Superior temporal gyrus (tissue), 1 donor: ENCODE measurements at regions not wholly inside any gene's neighbourhood (a gene's known extent, or its start where the extent isn't known, plus 50 kb on each side); places are given as distances from the start of the nearest gene placed in this dataset.

Experiments used
- DNase-seq: peaks from one replicate; pipeline ENCODE4 v3.0.0-alpha.2; 2016; ENCODE audit errors: extremely low spot score

DNA sequence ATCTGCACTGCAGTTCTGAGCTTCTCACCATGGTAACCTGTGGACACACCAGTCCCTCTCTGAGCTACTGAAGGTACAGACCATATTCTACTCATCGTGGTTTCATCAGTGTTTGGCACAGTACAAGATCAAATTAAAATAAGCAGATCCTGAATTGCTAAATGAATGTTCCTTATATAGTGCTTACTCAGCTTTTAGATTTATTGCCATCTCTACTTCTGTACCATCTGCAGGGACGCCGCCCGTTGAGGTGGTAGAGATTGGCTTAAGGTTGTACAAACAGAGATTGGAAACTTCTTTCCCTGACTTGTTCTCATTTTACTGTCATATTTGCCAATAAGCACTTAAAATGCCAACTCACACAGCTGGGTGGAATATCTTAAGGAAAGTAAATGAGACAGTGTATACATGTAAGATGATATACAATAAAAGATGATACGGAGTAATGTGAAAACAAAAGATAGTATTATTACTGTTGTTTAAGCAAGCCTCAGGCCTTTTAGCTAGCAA lies 223.4 kb upstream of the FOXQ1 start:
- DNase-seq, result no peak

DNA sequence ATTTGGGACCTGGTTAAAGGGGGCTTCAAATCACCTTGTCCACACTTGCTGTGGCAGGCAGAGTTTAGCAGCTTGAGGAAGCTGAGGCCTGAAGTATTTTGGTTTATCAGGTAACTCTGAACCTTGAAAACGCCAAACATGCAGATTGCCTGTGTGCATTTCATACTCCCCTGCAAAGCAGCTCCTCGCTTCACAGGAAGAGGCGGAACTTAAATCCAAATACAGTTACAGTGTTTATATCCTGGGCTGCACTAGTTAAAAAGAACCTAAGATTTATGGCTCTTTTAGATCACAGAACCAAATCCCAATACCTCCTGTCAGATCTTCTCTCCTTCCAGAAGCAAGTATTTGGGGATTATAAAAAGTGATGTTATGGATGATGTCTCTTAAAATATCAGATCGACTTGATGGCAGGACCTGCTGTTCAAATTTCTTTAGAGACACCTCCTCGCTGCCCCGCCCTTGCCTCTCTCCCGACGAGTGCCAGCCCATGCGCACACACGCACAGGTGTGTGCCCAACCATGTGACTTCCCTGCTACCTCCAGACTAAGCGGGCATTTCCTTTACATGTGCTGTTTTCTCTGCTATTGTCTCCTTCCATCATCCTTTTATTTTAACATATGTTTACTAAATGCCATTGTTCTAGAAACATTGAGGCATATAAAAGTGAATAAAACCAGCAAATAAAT lies 224.6 kb upstream of the FOXQ1 start:
- DNase-seq, result no peak

GRCh38 chr6:1086446-1087153 lies 225.3 kb upstream of the FOXQ1 start:
- no peak for DNase-seq

GRCh38 chr6:1082285-1082935 lies 229.5 kb upstream of the FOXQ1 start:
- no peak for DNase-seq

- no peak for DNase-seq
Observed at GRCh38 chr6:1081551-1082284, 230.2 kb upstream of the FOXQ1 start.

- DNase-seq, result no peak
Observed at GRCh38 chr6:1080453-1081337, 231.2 kb upstream of the FOXQ1 start.

- no peak for DNase-seq
Observed at GRCh38 chr6:1079525-1079924, 232.4 kb upstream of the FOXQ1 start.

DNA sequence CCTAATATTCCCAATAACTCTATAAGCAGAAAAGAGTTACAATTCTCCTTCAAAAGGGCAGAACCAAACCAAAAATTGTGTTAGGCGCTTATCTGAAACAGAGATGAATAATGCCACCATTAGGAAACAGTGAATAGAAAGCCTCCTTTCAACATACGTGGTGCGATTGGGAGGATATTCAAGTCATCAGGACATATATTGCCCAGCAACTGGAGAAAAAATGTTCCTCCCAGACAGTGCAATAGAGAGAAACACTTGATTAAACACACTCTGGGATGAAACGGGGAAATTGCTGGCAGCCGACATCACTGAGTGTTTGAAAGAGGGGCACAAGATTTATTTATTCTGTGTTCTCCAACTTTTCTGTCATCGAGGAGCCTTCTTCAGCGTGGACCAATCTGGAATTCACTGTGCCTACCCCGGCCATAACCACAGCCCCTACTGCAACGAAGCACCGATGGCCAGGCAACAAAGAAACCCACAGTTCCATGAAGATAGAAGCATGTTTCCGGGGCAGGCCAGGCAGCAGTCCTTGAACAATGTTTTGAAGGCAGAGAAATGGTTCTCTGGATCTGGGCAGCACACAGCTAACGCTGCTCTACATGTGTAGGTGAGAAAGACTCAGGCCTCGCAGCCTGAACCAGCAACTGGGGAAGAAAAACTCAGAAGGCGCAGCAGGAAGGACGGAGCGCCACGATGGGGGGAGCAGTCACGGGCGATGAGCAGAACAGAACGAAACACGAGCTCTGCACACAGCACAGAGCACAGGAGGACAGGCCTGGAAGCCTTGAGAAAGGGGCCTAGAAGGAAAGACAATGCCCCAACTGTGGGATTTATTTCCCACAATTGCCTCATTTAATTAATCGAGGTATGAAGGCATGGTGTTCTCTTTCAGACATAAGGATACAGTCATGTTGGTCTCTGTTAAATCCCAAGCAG lies 234.2 kb upstream of the FOXQ1 start:
- DNase-seq, result no peak

DNA sequence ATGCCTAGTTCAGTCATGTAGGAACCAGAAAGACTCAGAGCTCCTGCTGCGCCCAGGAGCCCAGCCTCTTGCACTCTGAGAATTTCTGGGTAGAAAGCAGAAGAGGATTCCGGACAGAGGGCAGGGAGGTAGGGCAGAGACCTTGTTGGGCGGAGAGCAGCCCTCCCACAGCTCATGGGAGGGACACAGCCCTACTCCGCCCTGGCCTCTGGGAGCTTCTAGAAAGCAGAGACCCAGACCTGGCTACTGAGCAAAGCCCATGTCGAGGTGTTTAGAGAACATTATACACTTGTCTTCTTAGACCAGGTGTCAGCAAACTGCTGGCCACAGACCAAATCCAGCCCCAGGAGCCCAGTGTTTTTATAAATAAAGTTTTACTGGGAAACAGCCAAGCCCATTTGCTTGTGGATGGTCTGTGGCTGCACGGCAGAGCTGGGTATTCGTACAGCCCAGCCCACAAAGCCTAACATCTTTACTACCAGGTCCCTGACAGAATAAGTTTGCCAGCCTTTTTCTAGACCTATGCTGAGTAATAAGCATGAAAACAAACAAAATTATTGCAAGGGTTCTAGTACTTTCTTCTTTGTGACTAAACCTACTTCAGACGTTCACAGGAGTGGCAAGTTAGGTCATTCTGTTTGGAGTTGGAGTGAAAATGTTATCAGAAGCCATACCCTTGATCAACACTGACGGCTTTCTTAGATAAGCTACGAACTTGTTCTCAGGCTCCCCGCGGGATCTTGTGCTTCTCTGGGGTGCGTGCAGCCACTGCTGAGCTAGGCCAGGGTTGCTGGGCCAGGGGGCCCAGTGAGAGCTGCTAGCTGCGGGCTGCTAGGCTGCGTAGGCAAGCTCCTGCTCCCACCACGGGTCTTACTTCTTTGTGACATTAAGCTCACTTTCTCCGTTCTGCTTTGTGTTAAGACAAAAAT lies 235.1 kb upstream of the FOXQ1 start:
- no peak for DNase-seq

- DNase-seq, result no peak
Observed at GRCh38 chr6:1075880-1076279, 236.0 kb upstream of the FOXQ1 start.

GRCh38 chr6:1075444-1075843 lies 236.5 kb upstream of the FOXQ1 start:
- no peak for DNase-seq

DNA sequence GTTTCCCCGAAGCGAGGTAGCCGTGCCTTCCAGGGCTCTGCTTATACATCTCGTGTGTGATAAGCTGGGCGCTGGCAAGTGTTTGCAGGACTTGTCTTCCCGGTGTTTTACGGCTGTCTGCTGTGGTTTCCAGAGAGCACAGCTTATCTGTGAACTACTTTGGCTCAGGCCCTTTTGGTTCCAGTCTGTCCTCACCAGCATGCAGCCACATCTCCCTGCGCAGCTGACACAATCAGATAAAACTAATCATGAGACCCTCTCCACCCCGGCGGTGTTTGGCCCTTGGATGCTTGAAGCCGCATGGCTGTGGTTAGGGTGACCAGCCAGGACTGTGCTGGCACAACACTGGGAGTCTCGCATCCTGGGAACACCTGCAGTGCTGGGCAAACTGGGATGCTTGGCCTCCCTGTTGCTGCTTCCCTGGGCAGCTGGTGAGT lies 241.8 kb upstream of the FOXQ1 start:
- no peak for DNase-seq

GRCh38 chr6:1068905-1069304 lies 243.0 kb upstream of the FOXQ1 start:
- DNase-seq, result no peak

GRCh38 chr6:1068068-1068467 lies 243.8 kb upstream of the FOXQ1 start:
- DNase-seq, result no peak

- DNase-seq, result no peak
Observed at GRCh38 chr6:1067346-1067745, 244.6 kb upstream of the FOXQ1 start.

GRCh38 chr6:1066449-1067090 lies 245.3 kb upstream of the FOXQ1 start:
- no peak for DNase-seq

DNA sequence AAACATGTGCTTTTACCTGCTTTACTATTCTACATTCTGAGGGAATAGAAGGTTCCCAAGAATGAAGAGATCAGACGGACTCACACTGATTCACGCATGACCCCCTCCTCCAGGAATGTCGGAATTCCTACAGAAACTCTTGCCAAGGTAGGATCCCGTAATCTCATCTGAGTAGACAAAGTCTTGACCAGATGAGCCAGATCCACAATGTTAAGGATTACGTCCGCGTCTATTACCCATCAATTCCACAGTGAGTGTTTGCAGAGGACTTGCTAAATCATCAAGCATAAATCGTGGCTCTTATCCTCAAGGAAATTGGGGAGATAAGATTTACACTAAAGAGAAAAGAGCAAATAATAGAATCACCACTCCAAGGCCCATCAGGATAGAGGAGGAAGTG lies 245.9 kb upstream of the FOXQ1 start:
- DNase-seq, result no peak

GRCh38 chr6:1063671-1064355 lies 248.1 kb upstream of the FOXQ1 start:
- no peak for DNase-seq
